B cell (primary cell): ENCODE measurements at regions not wholly inside any gene's neighbourhood (a gene's known extent, or its start where the extent isn't known, plus 50 kb on each side); places are given as distances from the start of the nearest gene placed in this dataset.

Experiments used
- ATAC-seq: fragments of 200-7000 bp; cut with Tn5 transposase; one replicate; pipeline ENCODE4 v1.10.0; 2021; ENCODE audit warnings: low read depth, mild to moderate bottlenecking, moderate number of reproducible peaks, moderate library complexity
- CTCF ChIA-PET: fragments of 350-600 bp; sonication (Branson Sonifier 250); formaldehyde crosslinking; loops from one replicate; lab custom pipeline; 2021; ENCODE audit warnings: antibody characterized with exemption, inconsistent platforms; lab: Charles Lee
- POLR2A ChIA-PET: fragments of 350-600 bp; sonication (Branson Sonifier 250); formaldehyde crosslinking; loops from one replicate; lab custom pipeline; 2021; ENCODE audit warnings: antibody characterized with exemption; lab: Charles Lee
- DNase-seq: peaks from one replicate; pipeline ENCODE4 v3.0.0; 2013
- H2AFZ ChIP-seq: 2 replicates; pipeline ENCODE4 v1.6.1; 2012; ENCODE audit warnings: mild to moderate bottlenecking, low read depth, low read length; ENCODE audit not compliant: insufficient read depth, poor library complexity, severe bottlenecking
- H3K27ac ChIP-seq, 2 donors: 1 replicate in 1 of 2; 2 replicates in 1 of 2; pipeline ENCODE4 v1.5.1; 2012 to 2013; ENCODE audit warnings: low read length in 2 of 2, mild to moderate bottlenecking in 2 of 2, moderate library complexity in 1 of 2
- H3K27me3 ChIP-seq, 4 experiments: fragments of 200-600 bp in 1 of 4; sonication (generic) in 1 of 4; replicated peaks in 1 of 4; 1 replicate in 2 of 4; 2 replicates in 2 of 4; pipeline versions ENCODE4 v1.6.1 to v1.7.0; 2013 to 2016; ENCODE audit warnings: low read length in 3 of 4, mild to moderate bottlenecking in 2 of 4, mixed read lengths in 1 of 4, moderate library complexity in 1 of 4; ENCODE audit not compliant: insufficient read depth in 4 of 4, control insufficient read depth in 3 of 4; ENCODE audit errors: control extremely low read depth in 1 of 4
- H3K36me3 ChIP-seq, 2 experiments: replicated peaks in 1 of 2; 1 replicate in 1 of 2; 2 replicates in 1 of 2; pipeline versions ENCODE4 v1.6.1 to v1.7.1; 2013; ENCODE audit warnings: low read length in 1 of 2; ENCODE audit not compliant: insufficient read depth in 2 of 2, control insufficient read depth in 1 of 2; ENCODE audit errors: control extremely low read depth in 1 of 2, extremely low read depth in 1 of 2
- H3K4me1 ChIP-seq, 2 donors: fragments of 200-600 bp in 1 of 2; sonication (generic) in 1 of 2; 1 replicate in 1 of 2; 2 replicates in 1 of 2; pipeline versions ENCODE4 v1.5.1 to v1.6.1; 2013 to 2017; ENCODE audit warnings: low read length in 2 of 2; ENCODE audit not compliant: control insufficient read depth in 2 of 2, insufficient read depth in 2 of 2
- H3K4me2 ChIP-seq: replicated peaks from 2 replicates; pipeline ENCODE3; 2012; ENCODE audit warnings: mild to moderate bottlenecking, low read depth, low read length; ENCODE audit not compliant: poor library complexity, severe bottlenecking
- H3K4me3 ChIP-seq, 5 experiments: fragments of 200-600 bp in 1 of 5; sonication (generic) in 1 of 5; 1 replicate in 3 of 5; 2 replicates in 2 of 5; pipeline versions ENCODE4 v1.5.1 to v1.7.0; 2011 to 2016; ENCODE audit warnings: low read length in 4 of 5, mild to moderate bottlenecking in 4 of 5, low read depth in 2 of 5, control low read depth in 1 of 5, moderate library complexity in 1 of 5; ENCODE audit not compliant: insufficient read depth in 1 of 5; ENCODE audit errors: control extremely low read depth in 1 of 5, extremely low read depth in 1 of 5
- H3K79me2 ChIP-seq: fragments of 200-600 bp; sonication (generic); one replicate; pipeline ENCODE4 v1.6.0; 2016; ENCODE audit warnings: low read length; ENCODE audit not compliant: control insufficient read depth, insufficient read depth
- H3K9ac ChIP-seq: fragments of 200-600 bp; sonication (generic); 2 replicates; pipeline ENCODE4 v1.6.1; 2017; ENCODE audit warnings: mild to moderate bottlenecking, low read length, moderate library complexity
- H3K9me3 ChIP-seq, 3 donors: one replicate each; pipeline versions ENCODE4 v1.6.1 to v1.7.1; 2013; ENCODE audit warnings: low read length in 2 of 3; ENCODE audit not compliant: control insufficient read depth in 2 of 3, insufficient read depth in 1 of 3; ENCODE audit errors: control extremely low read depth in 1 of 3
- H4K20me1 ChIP-seq: 2 replicates; pipeline ENCODE4 v1.6.0; 2012; ENCODE audit warnings: mild to moderate bottlenecking, low read length; ENCODE audit not compliant: insufficient read depth, control insufficient read depth, poor library complexity, severe bottlenecking
- H3K27ac Mint-ChIP-seq: one replicate; pipeline ENCODE4 v1.8.0; 2021; ENCODE audit warnings: mixed read lengths
- H3K27me3 Mint-ChIP-seq: one replicate; pipeline ENCODE4 v1.8.0; 2021; ENCODE audit warnings: mixed read lengths
- H3K4me1 Mint-ChIP-seq: one replicate; pipeline ENCODE4 v1.8.0; 2021; ENCODE audit warnings: mixed read lengths
- H3K4me3 Mint-ChIP-seq: one replicate; pipeline ENCODE4 v1.8.0; 2021; ENCODE audit warnings: mixed read lengths
- H3K9me3 Mint-ChIP-seq: one replicate; pipeline ENCODE4 v1.8.0; 2022; ENCODE audit warnings: mixed read lengths; ENCODE audit not compliant: insufficient read depth
- EZH2 ChIP-seq: IDR thresholded peaks from 2 replicates; pipeline ENCODE4 v1.6.1; 2012; ENCODE audit warnings: borderline replicate concordance, low read depth, mild to moderate bottlenecking, moderate library complexity, low read length; ENCODE audit not compliant: insufficient read depth, poor library complexity, severe bottlenecking
- WGBS: methylation state at CpG from one replicate; pipeline ENCODE4 v1.1.5; 2013; ENCODE audit warnings: missing lambda C conversion rate; ENCODE audit not compliant: insufficient coverage; 5-methylcytosine and 5-hydroxymethylcytosine counted together
- intact Hi-C: fragments of 100-400 bp; cut with micrococcal nuclease; formaldehyde crosslinking; loops from one replicate; pipeline ENCODE4 v1.10.0; 2022
- TF ChIP-seq, protein P1 (sequence below): fragments of 200-600 bp; IDR thresholded peaks from one replicate; pipeline ENCODE4 v1.8.0; 2022; ENCODE audit warnings: antibody characterized with exemption, mild to moderate bottlenecking

DNA sequence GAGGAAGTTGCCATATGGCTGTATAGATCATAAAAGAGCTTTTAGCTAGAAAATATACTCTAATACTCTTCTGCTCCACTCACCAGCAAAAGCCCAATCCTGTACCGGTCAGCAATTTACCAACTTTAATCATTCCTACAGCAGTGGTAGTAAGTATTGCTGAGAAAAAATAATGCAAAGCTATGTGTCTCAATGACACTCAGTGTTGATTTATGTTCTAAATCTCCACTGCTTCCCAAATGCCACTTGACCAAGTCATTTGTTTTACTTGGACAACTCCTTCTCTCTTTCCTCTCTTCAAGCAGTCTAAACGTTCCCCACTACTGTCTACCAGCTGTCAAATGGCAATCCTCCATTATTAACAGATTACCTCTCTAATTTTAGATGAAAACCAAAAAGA lies 201.8 kb upstream of the GK2 start:
- no peak overlapping the region for H2AFZ ChIP-seq
- no peak overlapping the region for H3K4me3 Mint-ChIP-seq
- no peaks in the 10 kb centered on the region for H3K27me3 ChIP-seq
- peaks cover 0 to 1% (median 0%) of the 10 kb centered on the region in 3 donors for H3K9me3 ChIP-seq
- DNase-seq (no peak), ATAC-seq (no peak)
- H3K9me3 Mint-ChIP-seq: no peaks in the 10 kb centered on the region
- H3K27ac ChIP-seq: no peak overlapping the region
- POLR2A ChIA-PET: no interaction called here
- WGBS: no CpG with 5 or more reads among the region's 2 CpGs
- intact Hi-C loops: no loop called here
- H3K4me1 Mint-ChIP-seq: peaks cover 6% of the 10 kb centered on the region
- CTCF ChIA-PET: interaction anchor here (1.0 kb wide), 1 partner anchor 9 kb away, joined by 3 read pairs; no protein-coding TSS in a partner anchor
- no peak overlapping the region for H3K4me3 ChIP-seq
- no peak for TF ChIP-seq EZH2
- TF ChIP-seq, protein P1, sequence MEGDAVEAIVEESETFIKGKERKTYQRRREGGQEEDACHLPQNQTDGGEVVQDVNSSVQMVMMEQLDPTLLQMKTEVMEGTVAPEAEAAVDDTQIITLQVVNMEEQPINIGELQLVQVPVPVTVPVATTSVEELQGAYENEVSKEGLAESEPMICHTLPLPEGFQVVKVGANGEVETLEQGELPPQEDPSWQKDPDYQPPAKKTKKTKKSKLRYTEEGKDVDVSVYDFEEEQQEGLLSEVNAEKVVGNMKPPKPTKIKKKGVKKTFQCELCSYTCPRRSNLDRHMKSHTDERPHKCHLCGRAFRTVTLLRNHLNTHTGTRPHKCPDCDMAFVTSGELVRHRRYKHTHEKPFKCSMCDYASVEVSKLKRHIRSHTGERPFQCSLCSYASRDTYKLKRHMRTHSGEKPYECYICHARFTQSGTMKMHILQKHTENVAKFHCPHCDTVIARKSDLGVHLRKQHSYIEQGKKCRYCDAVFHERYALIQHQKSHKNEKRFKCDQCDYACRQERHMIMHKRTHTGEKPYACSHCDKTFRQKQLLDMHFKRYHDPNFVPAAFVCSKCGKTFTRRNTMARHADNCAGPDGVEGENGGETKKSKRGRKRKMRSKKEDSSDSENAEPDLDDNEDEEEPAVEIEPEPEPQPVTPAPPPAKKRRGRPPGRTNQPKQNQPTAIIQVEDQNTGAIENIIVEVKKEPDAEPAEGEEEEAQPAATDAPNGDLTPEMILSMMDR: no peak
- no peaks in the 10 kb centered on the region for H4K20me1 ChIP-seq
- peaks cover 0 to 2% of the 10 kb centered on the region in 2 experiments for H3K36me3 ChIP-seq
- no peaks in the 10 kb centered on the region for H3K4me1 ChIP-seq
- no peak overlapping the region for H3K4me2 ChIP-seq
- H3K27me3 Mint-ChIP-seq: peaks cover under 1% of the 10 kb centered on the region
- no peak overlapping the region for H3K9ac ChIP-seq
- no peak overlapping the region for H3K27ac Mint-ChIP-seq
- no peaks in the 10 kb centered on the region for H3K79me2 ChIP-seq

DNA sequence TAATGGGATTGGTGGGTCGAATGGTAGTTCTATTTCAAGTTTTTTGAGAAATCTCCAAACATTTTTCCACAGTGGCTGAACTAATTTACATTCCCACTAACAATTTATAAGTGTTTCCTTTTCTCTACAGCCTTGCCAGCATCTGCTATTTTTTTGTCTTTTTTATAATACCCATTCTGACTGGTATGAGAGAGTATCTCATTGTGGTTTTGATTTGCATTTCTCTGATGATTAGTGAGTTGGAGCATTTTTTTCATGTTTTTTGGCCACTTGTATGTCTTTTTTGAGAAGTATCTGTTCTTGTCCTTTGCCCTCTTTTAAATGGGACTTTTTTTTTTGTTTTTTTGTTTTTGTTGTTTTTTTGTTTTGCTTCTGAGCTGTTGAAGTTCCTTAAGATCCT lies 200.0 kb upstream of the GK2 start:
- H3K27ac Mint-ChIP-seq: no peak overlapping the region
- Histone ChIP-seq H3K79me2 (no peaks in the 10 kb centered on the region), H3K36me3 (peaks cover 0 to 2% of the 10 kb centered on the region in 2 experiments), H3K9ac (no peak overlapping the region), H3K27me3 (no peaks in the 10 kb centered on the region), H3K4me1 (peaks cover 8 to 16% of the 10 kb centered on the region in 2 donors), H3K4me3 (no peak overlapping the region), H4K20me1 (no peaks in the 10 kb centered on the region), H3K4me2 (no peak overlapping the region), H3K9me3 (peaks cover 0 to 1% (median 0%) of the 10 kb centered on the region in 3 donors), H3K27ac (no peak overlapping the region), H2AFZ (no peak overlapping the region)
- ChIA-PET CTCF (no interaction called here), POLR2A (no interaction called here)
- DNase-seq: no peak
- H3K27me3 Mint-ChIP-seq: no peaks in the 10 kb centered on the region
- WGBS: no CpG with 5 or more reads among the region's 1 CpG
- intact Hi-C loops: no loop called here
- no peak overlapping the region for H3K4me3 Mint-ChIP-seq
- no peak for ATAC-seq
- H3K9me3 Mint-ChIP-seq: no peaks in the 10 kb centered on the region
- peaks cover 20% of the 10 kb centered on the region for H3K4me1 Mint-ChIP-seq
- TF ChIP-seq, protein P1: no peak
- no peak for TF ChIP-seq EZH2
